ENCODE measurements at regions not wholly inside any gene's neighbourhood (a gene's known extent, or its start where the extent isn't known, plus 50 kb on each side); places are given as distances from the start of the nearest gene placed in this dataset.

DNA sequence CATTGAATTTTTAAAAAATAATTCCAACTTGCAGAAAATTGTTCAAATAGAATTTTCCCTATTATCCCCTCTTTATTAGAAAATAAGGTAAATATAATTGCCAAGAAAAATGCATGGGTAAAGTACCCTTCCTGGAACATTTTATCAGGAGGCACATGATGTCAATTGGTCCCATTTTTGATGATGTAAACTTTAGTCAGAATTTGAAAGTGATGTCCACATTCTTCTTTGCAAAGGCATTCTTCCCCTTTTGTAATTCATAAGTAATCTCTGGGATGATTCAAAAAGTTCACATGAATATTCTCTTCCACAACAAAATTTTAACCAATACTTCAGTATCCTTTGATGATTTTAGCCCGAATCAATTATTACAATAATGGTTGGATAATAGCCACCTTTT, 86.9 kb upstream of the ANO3 start:
- Histone ChIP-seq H3K4me3 (no peak overlapping the region), H3K27ac (ENCODE audit: low read depth in 1 of 2, low read length in 1 of 2) (no peak overlapping the region), H3K27me3 (ENCODE audit: control insufficient read depth in 3 of 3, insufficient read depth in 3 of 3, low read length in 2 of 3) (no peaks in the 10 kb centered on the region), H3K36me3 (ENCODE audit: control insufficient read depth in 4 of 4, insufficient read depth in 4 of 4, low read length in 4 of 4) (no peaks in the 10 kb centered on the region), H3K9ac (ENCODE audit: insufficient read depth in 1 of 2, low read length in 2 of 2) (no peak overlapping the region), H3K9me3 (ENCODE audit: control insufficient read depth in 4 of 4, insufficient read depth in 3 of 4, low read length in 3 of 4) (no peaks in the 10 kb centered on the region), H3K4me1 (ENCODE audit: control insufficient read depth in 5 of 5, insufficient read depth in 5 of 5, low read length in 5 of 5) (no peaks in the 10 kb centered on the region)
- WGBS, 2 donors: 86 to 94% methylated on average over 1 of the region's 1 CpG
- TF ChIP-seq CTCF (IDR thresholded peaks at IDR 0.05; ENCODE audit: control extremely low read depth, extremely low read depth): no peak
- DNase-seq: no peak
- ATAC-seq (ENCODE audit: insufficient read depth, low FRiP score): no peak

- no peak overlapping the region for H3K4me3 ChIP-seq
- no peaks in the 10 kb centered on the region for H3K9me3 ChIP-seq (ENCODE audit: control insufficient read depth in 4 of 4, insufficient read depth in 3 of 4, low read length in 3 of 4)
- no peaks in the 10 kb centered on the region for H3K4me1 ChIP-seq (ENCODE audit: control insufficient read depth in 5 of 5, insufficient read depth in 5 of 5, low read length in 5 of 5)
- H3K9ac ChIP-seq (ENCODE audit: insufficient read depth in 1 of 2, low read length in 2 of 2): no peak overlapping the region
- H3K27me3 ChIP-seq (ENCODE audit: control insufficient read depth in 3 of 3, insufficient read depth in 3 of 3, low read length in 2 of 3): no peaks in the 10 kb centered on the region
- no peak for TF ChIP-seq CTCF (IDR thresholded peaks at IDR 0.05; ENCODE audit: control extremely low read depth, extremely low read depth)
- ATAC-seq (ENCODE audit: insufficient read depth, low FRiP score) (peak; percentile 53), DNase-seq (peak in 2 of 3 donors; percentile 17 to 29)
- no peaks in the 10 kb centered on the region for H3K36me3 ChIP-seq (ENCODE audit: control insufficient read depth in 4 of 4, insufficient read depth in 4 of 4, low read length in 4 of 4)
- H3K27ac ChIP-seq (ENCODE audit: low read depth in 1 of 2, low read length in 1 of 2): no peak overlapping the region
These were observed 84.6 kb upstream of the ANO3 start for GRCh38 chr11:26247340-26247739.

DNA sequence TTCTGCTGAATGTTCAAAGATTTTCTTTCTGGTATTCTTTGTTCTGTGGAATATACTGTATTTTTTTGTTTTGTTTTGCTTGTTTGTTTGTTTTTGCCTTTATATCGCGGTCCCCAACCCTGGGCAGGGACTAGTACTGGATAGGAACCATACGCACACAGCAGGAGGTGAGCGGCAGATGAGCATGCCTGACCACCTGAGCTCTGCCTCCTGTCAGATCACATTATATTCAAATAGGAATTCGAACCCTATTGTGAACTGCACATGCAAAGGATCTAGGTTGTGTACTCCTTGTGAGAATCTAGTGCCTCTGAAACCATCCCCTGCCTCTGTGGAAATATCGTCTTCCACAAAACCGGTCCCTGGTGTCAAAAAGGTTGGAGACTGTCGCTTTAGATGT, 83.3 kb upstream of the ANO3 start:
- Histone ChIP-seq H3K27ac (ENCODE audit: low read depth in 1 of 2, low read length in 1 of 2) (no peak overlapping the region), H3K9me3 (ENCODE audit: control insufficient read depth in 4 of 4, insufficient read depth in 3 of 4, low read length in 3 of 4) (no peaks in the 10 kb centered on the region), H3K4me1 (ENCODE audit: control insufficient read depth in 5 of 5, insufficient read depth in 5 of 5, low read length in 5 of 5) (no peaks in the 10 kb centered on the region), H3K36me3 (ENCODE audit: control insufficient read depth in 4 of 4, insufficient read depth in 4 of 4, low read length in 4 of 4) (no peaks in the 10 kb centered on the region), H3K27me3 (ENCODE audit: control insufficient read depth in 3 of 3, insufficient read depth in 3 of 3, low read length in 2 of 3) (no peaks in the 10 kb centered on the region), H3K9ac (ENCODE audit: insufficient read depth in 1 of 2, low read length in 2 of 2) (no peak overlapping the region), H3K4me3 (no peak overlapping the region)
- ATAC-seq (ENCODE audit: insufficient read depth, low FRiP score) (no peak), DNase-seq (no peak)
- 78 to 91% methylated on average over 8 of the region's 8 CpGs for WGBS, 2 donors
- TF ChIP-seq CTCF (IDR thresholded peaks at IDR 0.05; ENCODE audit: control extremely low read depth, extremely low read depth): no peak

DNA sequence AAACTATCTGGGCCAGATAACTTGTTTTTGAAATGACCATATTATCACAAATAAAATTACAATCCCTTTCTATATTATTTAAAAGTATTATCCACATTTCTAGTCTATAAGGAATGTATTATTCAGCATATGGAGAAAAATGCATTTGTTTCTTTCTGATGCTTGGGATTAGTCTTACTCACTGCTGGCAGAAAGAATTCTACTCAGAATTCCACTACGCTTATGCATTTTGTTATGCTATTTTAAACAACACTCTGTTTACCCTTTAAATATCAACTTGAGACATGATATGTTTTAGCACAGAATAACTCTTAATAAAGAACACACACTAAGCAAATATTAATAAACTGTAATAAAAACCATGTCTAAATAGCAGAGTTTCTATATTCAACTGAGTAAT, 77.6 kb upstream of the ANO3 start:
- Histone ChIP-seq H3K4me3 (no peak overlapping the region), H3K4me1 (ENCODE audit: control insufficient read depth in 5 of 5, insufficient read depth in 5 of 5, low read length in 5 of 5) (peaks cover 0 to 5% (median 0%) of the 10 kb centered on the region in 5 donors), H3K36me3 (ENCODE audit: control insufficient read depth in 4 of 4, insufficient read depth in 4 of 4, low read length in 4 of 4) (no peaks in the 10 kb centered on the region), H3K9me3 (ENCODE audit: control insufficient read depth in 4 of 4, insufficient read depth in 3 of 4, low read length in 3 of 4) (no peaks in the 10 kb centered on the region), H3K27me3 (ENCODE audit: control insufficient read depth in 3 of 3, insufficient read depth in 3 of 3, low read length in 2 of 3) (no peaks in the 10 kb centered on the region), H3K27ac (ENCODE audit: low read depth in 1 of 2, low read length in 1 of 2) (no peak overlapping the region), H3K9ac (ENCODE audit: insufficient read depth in 1 of 2, low read length in 2 of 2) (no peak overlapping the region)
- DNase-seq (peak in 2 of 3 donors; percentile 32 to 48), ATAC-seq (ENCODE audit: insufficient read depth, low FRiP score) (no peak)
- 1 to 80% methylated on average over 1 of the region's 1 CpG for WGBS, 2 donors
- TF ChIP-seq CTCF (IDR thresholded peaks at IDR 0.05; ENCODE audit: control extremely low read depth, extremely low read depth): no peak
